ENCODE measurements at regions not wholly inside any gene's neighbourhood (a gene's known extent, or its start where the extent isn't known, plus 50 kb on each side); places are given as distances from the start of the nearest gene placed in this dataset.

DNA sequence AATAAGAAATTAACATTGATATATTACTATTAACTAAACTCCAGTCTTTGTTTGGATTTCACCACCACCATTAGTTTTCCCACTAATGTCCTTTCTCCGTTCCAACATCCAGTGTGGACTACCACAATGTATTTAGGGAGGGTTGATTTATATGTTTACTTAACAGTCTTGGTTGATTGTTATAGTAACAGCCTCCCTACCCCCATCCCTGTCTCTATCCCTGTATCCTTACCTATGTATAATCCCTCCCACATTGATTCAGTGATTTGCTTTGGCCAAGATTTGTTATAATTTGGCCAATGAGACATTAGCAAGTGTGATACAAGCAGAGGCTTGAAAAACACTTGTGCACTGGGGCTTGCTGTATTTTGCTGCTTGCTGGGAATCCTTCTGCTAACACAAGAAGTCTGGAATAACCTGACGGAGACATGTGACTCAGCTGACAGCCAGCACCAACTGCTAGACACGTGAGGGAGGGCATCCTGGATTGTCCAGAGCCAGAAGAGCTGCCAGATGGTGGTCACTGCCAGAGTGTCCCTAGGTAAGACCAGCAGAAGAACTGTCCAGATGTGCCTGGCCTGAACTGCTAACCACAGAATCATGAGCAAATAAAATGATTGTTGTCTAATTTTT, 51.2 kb upstream of the TCF7 start:
- H3K4me3 ChIP-seq (ENCODE audit: low read depth, low read length): no peak overlapping the region
- H3K27ac ChIP-seq (ENCODE audit: low read depth, low read length): no peak overlapping the region
- H3K9me3 ChIP-seq (ENCODE audit: control insufficient read depth, insufficient read depth, low read length): no peaks in the 10 kb centered on the region
- no peaks in the 10 kb centered on the region for H3K27me3 ChIP-seq (ENCODE audit: control insufficient read depth, insufficient read depth, low read length)
- DNase-seq (ENCODE audit: low read depth in 4 of 6, low spot score in 6 of 6): no peak
- H3K4me1 ChIP-seq (ENCODE audit: control insufficient read depth, insufficient read depth, low read length): peaks cover 19% of the 10 kb centered on the region
- 35% methylated on average over 2 of the region's 3 CpGs for WGBS (ENCODE audit: insufficient coverage)
- H3K36me3 ChIP-seq (ENCODE audit: control insufficient read depth, insufficient read depth, low read length): no peaks in the 10 kb centered on the region

GRCh38 chr5:134059758-134060495, 54.6 kb upstream of the TCF7 start:
- H3K27ac ChIP-seq (ENCODE audit: low read depth, low read length): peak overlapping the region; percentile 69
- WGBS (ENCODE audit: insufficient coverage): 90% methylated on average over 2 of the region's 8 CpGs
- peak in 1 of 6 donors; percentile 55 for DNase-seq (ENCODE audit: low read depth in 4 of 6, low spot score in 6 of 6)

GRCh38 chr5:134055015-134055414, 50.2 kb upstream of the VDAC1 start:
- no peak overlapping the region for H3K4me3 ChIP-seq (ENCODE audit: low read depth, low read length)
- peaks cover 31% of the 10 kb centered on the region for H3K4me1 ChIP-seq (ENCODE audit: control insufficient read depth, insufficient read depth, low read length)
- no peaks in the 10 kb centered on the region for H3K9me3 ChIP-seq (ENCODE audit: control insufficient read depth, insufficient read depth, low read length)
- no peak overlapping the region for H3K27ac ChIP-seq (ENCODE audit: low read depth, low read length)
- no peak for DNase-seq (ENCODE audit: low read depth in 4 of 6, low spot score in 6 of 6)
- no peaks in the 10 kb centered on the region for H3K27me3 ChIP-seq (ENCODE audit: control insufficient read depth, insufficient read depth, low read length)
- WGBS (ENCODE audit: insufficient coverage): 96% methylated on average over 5 of the region's 5 CpGs
- no peaks in the 10 kb centered on the region for H3K36me3 ChIP-seq (ENCODE audit: control insufficient read depth, insufficient read depth, low read length)

More at GRCh38 chr5:134059758-134060495, 54.6 kb upstream of the TCF7 start:
- H3K27me3 ChIP-seq (ENCODE audit: control insufficient read depth, insufficient read depth, low read length): no peaks in the 10 kb centered on the region
- no peaks in the 10 kb centered on the region for H3K9me3 ChIP-seq (ENCODE audit: control insufficient read depth, insufficient read depth, low read length)
- H3K36me3 ChIP-seq (ENCODE audit: control insufficient read depth, insufficient read depth, low read length): no peaks in the 10 kb centered on the region
- H3K4me1 ChIP-seq (ENCODE audit: control insufficient read depth, insufficient read depth, low read length): peaks cover 23% of the 10 kb centered on the region
- H3K4me3 ChIP-seq (ENCODE audit: low read depth, low read length): no peak overlapping the region

Measured in spinal cord (tissue), 9 donors.